HepG2 (cell line): ENCODE measurements at regions not wholly inside any gene's neighbourhood (a gene's known extent, or its start where the extent isn't known, plus 50 kb on each side); places are given as distances from the start of the nearest gene placed in this dataset.

Source experiments
- ATAC-seq: fragments of 200-7000 bp; cut with Tn5 transposase; 3 replicates; pipeline ENCODE4 v1.9.1; 2020; ENCODE audit warnings: mild to moderate bottlenecking, moderate library complexity
- BruUV-seq: library from RNA; stranded (reverse); fragments of 400-500 nt; replicated peaks from 2 replicates; lab custom pipeline; 2021; lab: Mats Ljungman, UMichigan
- CTCF ChIA-PET: fragments of 300-600 bp; formaldehyde crosslinking; extraction: SDS; loops from one replicate; lab custom pipeline; 2021; ENCODE audit warnings: low total read pairs, inconsistent platforms, low intra/inter-chr PET ratio; lab: Yijun Ruan, JAX
- POLR2A ChIA-PET: fragments of 350-600 bp; sonication (Branson Sonifier 250); formaldehyde crosslinking; loops from one replicate; lab custom pipeline; 2020; ENCODE audit warnings: antibody characterized with exemption, inconsistent platforms; lab: Yijun Ruan, JAX
- DNase-seq: peaks from one replicate; pipeline ENCODE4 v3.0.0-alpha.2; 2015; ENCODE audit warnings: low spot score
- FAIRE-seq: peaks from 3 replicates; lab custom pipeline; 2011; peaks lifted over from hg19 to GRCh38; lab: Jason Lieb, UNC
- H2AFZ ChIP-seq: one replicate; pipeline ENCODE4 v1.6.1; 2011; ENCODE audit warnings: low read length, inconsistent platforms
- H3K27ac ChIP-seq: fragments of 300-600 bp; 3 replicates; pipeline ENCODE4 v1.8.0; 2011; ENCODE audit warnings: mixed run types, mild to moderate bottlenecking, mixed read lengths, low read length, inconsistent platforms; ENCODE audit not compliant: insufficient read depth; ENCODE audit errors: extremely low read length
- H3K27me3 ChIP-seq, 2 experiments: fragments of 200-600 bp in 1 of 2; 2 replicates in 1 of 2; 3 replicates in 1 of 2; pipeline versions ENCODE4 v1.6.0 to v1.8.0; 2011; ENCODE audit warnings: low read length in 2 of 2, mild to moderate bottlenecking in 2 of 2, moderate library complexity in 2 of 2, inconsistent platforms in 1 of 2; ENCODE audit not compliant: insufficient read depth in 2 of 2, control insufficient read depth in 1 of 2
- H3K36me3 ChIP-seq, 2 experiments: fragments of 200-600 bp in 1 of 2; replicated peaks in 1 of 2; 2 replicates in 1 of 2; 3 replicates in 1 of 2; pipeline versions ENCODE4 v1.5.1 to v1.8.0; 2011; ENCODE audit warnings: low read length in 2 of 2, inconsistent platforms in 1 of 2; ENCODE audit not compliant: insufficient read depth in 2 of 2, control insufficient read depth in 1 of 2
- H3K4me1 ChIP-seq: 2 replicates; pipeline ENCODE4 v1.5.1; 2012; ENCODE audit warnings: low read length, inconsistent platforms; ENCODE audit not compliant: insufficient read depth
- H3K4me2 ChIP-seq: 2 replicates; pipeline ENCODE4 v1.6.0; 2011; ENCODE audit warnings: low read depth, low read length, inconsistent platforms
- H3K4me3 ChIP-seq, 3 experiments: fragments of 200-600 bp in 1 of 3; sonication (generic), shearing (Covaris generic) in 1 of 3; replicated peaks in 1 of 3; 2 replicates each; pipeline ENCODE4 v1.5.1; 2011 to 2016; ENCODE audit warnings: low read length in 3 of 3, inconsistent platforms in 2 of 3, low read depth in 2 of 3, mild to moderate bottlenecking in 2 of 3, control low read depth in 1 of 3, mixed read lengths in 1 of 3; ENCODE audit not compliant: insufficient read depth in 1 of 3
- H3K79me2 ChIP-seq: one replicate; pipeline ENCODE4 v1.6.1; 2011; ENCODE audit warnings: low read length, inconsistent platforms; ENCODE audit not compliant: insufficient read depth
- H3K9ac ChIP-seq: 2 replicates; pipeline ENCODE4 v1.6.0; 2011; ENCODE audit warnings: mild to moderate bottlenecking, low read depth, low read length, inconsistent platforms; ENCODE audit not compliant: insufficient read depth
- H3K9me3 ChIP-seq: 2 replicates; pipeline ENCODE4 v1.5.1; 2012; ENCODE audit warnings: mild to moderate bottlenecking, low read length
- H4K20me1 ChIP-seq: 2 replicates; pipeline ENCODE4 v1.6.0; 2011; ENCODE audit warnings: inconsistent platforms, mild to moderate bottlenecking, low read length, moderate library complexity; ENCODE audit not compliant: insufficient read depth
- GATA4 ChIP-seq: sonication (generic); IDR thresholded peaks from 2 replicates; pipeline ENCODE4 v1.6.1; 2016; ENCODE audit warnings: antibody characterized with exemption, low read depth, borderline replicate concordance
- RFX3 ChIP-seq: IDR thresholded peaks from 2 replicates; pipeline ENCODE4 v1.6.1; 2016; ENCODE audit warnings: missing biosample characterization, missing genetic modification reagents
- SKIL ChIP-seq: sonication (generic); formaldehyde crosslinking; IDR thresholded peaks from 2 replicates; pipeline ENCODE4 v1.8.0; 2022; ENCODE audit warnings: missing genetic modification reagents, mild to moderate bottlenecking, moderate library complexity, borderline replicate concordance
- XBP1 ChIP-seq: sonication (generic); formaldehyde crosslinking; IDR thresholded peaks from 2 replicates; pipeline ENCODE4 v1.5.0; 2020; ENCODE audit warnings: missing genetic modification reagents
- ZBTB40 ChIP-seq, 2 experiments: fragments of 450-650 bp in 1 of 2; sonication (generic) in 1 of 2; formaldehyde crosslinking in 1 of 2; IDR thresholded peaks; 2 replicates each; pipeline versions ENCODE4 v1.6.1 to v1.8.0; 2016 to 2022; ENCODE audit warnings: antibody characterized with exemption in 1 of 2, mild to moderate bottlenecking in 1 of 2, missing genetic modification reagents in 1 of 2
- ZKSCAN5 ChIP-seq: sonication (generic); formaldehyde crosslinking; IDR thresholded peaks from 2 replicates; pipeline ENCODE4 v1.5.1; 2020; ENCODE audit warnings: mild to moderate bottlenecking, missing genetic modification reagents
- ZNF333 ChIP-seq: sonication (generic); formaldehyde crosslinking; IDR thresholded peaks from 2 replicates; pipeline ENCODE4 v1.4.0; 2020; ENCODE audit warnings: mild to moderate bottlenecking, missing genetic modification reagents, borderline replicate concordance
- ZNF460 ChIP-seq: sonication (generic); formaldehyde crosslinking; IDR thresholded peaks from 2 replicates; pipeline ENCODE4 v1.5.1; 2020; ENCODE audit warnings: missing genetic modification reagents, mild to moderate bottlenecking, borderline replicate concordance
- ZNF614 ChIP-seq: IDR thresholded peaks from 2 replicates; pipeline ENCODE4 v1.6.1; 2018; ENCODE audit warnings: missing biosample characterization, missing genetic modification reagents, inconsistent platforms, borderline replicate concordance
- ZNF7 ChIP-seq: IDR thresholded peaks from 2 replicates; pipeline ENCODE4 v1.6.1; 2016; ENCODE audit warnings: missing biosample characterization, missing genetic modification reagents
- ZSCAN25 ChIP-seq: sonication (generic); formaldehyde crosslinking; IDR thresholded peaks from 2 replicates; pipeline ENCODE4 v1.8.0; 2022; ENCODE audit warnings: mild to moderate bottlenecking, missing genetic modification reagents
- WGBS: methylation state at CpG from one replicate; pipeline ENCODE4 v1.1.6; 2017; ENCODE audit warnings: low lambda C conversion rate; 5-methylcytosine and 5-hydroxymethylcytosine counted together
- in situ Hi-C: cut with HindIII; loops from 2 replicates; pipeline ENCODE4 v1.10.0; 2017; ENCODE audit warnings: low pct_unique_long_range_greater_than_20kb; ENCODE audit not compliant: extremely low pct_ligation_motif_present
- intact Hi-C: fragments of 100-400 bp; cut with micrococcal nuclease; formaldehyde crosslinking; loops from one replicate; pipeline ENCODE4 v1.10.0; 2022; ENCODE audit not compliant: unreplicated experiment
- TF ChIP-seq, protein P1 (sequence below): sonication (generic); formaldehyde crosslinking; IDR thresholded peaks from 2 replicates; pipeline ENCODE4 v1.8.0; 2022; ENCODE audit warnings: mild to moderate bottlenecking, missing genetic modification reagents, moderate library complexity

DNA sequence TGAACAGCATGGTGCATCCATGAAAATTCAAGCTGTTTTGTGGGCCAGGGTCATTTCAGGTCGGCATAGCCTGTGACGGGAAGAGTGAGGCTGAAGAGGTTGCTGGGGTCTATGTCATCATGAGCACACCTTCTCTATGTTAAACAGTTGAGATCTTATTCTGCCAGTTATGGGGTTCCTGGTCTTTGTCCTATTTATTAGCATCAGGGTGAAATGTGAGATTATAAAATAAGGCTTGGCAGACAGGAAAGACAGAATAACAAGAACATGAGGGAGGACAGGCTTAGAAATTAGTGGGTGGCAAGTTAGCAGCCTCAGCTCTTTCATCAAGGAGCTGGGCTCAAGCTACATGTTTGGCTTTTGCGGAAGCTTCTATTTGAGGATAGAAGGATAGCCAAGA is 51.7 kb upstream of the CLNK start:
- no TSS peak for BruUV-seq
- TF ChIP-seq GATA4 (no peak), ZNF333 (CRISPR knock-in tag) (no peak), ZNF614 (CRISPR knock-in tag) (no peak), SKIL (CRISPR knock-in tag) (no peak), ZKSCAN5 (CRISPR knock-in tag) (no peak), ZNF460 (CRISPR knock-in tag) (no peak), ZBTB40 (IDR thresholded peaks at IDR 0.05) (no peak), ZBTB40 (CRISPR knock-in tag; IDR thresholded peaks at IDR 0.05) (no peak), RFX3 (CRISPR knock-in tag) (no peak), XBP1 (CRISPR knock-in tag) (no peak), ZSCAN25 (no peak), ZNF7 (CRISPR knock-in tag) (no peak)
- TF ChIP-seq, protein P1, sequence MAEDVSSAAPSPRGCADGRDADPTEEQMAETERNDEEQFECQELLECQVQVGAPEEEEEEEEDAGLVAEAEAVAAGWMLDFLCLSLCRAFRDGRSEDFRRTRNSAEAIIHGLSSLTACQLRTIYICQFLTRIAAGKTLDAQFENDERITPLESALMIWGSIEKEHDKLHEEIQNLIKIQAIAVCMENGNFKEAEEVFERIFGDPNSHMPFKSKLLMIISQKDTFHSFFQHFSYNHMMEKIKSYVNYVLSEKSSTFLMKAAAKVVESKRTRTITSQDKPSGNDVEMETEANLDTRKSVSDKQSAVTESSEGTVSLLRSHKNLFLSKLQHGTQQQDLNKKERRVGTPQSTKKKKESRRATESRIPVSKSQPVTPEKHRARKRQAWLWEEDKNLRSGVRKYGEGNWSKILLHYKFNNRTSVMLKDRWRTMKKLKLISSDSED = no peak

More for the DNA sequence above, 51.7 kb upstream of the CLNK start:
- Histone ChIP-seq H3K27me3 (no peaks in the 10 kb centered on the region), H3K9ac (no peak overlapping the region), H4K20me1 (no peaks in the 10 kb centered on the region), H3K9me3 (no peaks in the 10 kb centered on the region), H2AFZ (no peak overlapping the region), H3K4me2 (no peak overlapping the region), H3K27ac (no peak overlapping the region), H3K4me3 (no peak overlapping the region), H3K36me3 (no peaks in the 10 kb centered on the region), H3K79me2 (no peaks in the 10 kb centered on the region), H3K4me1 (no peaks in the 10 kb centered on the region)
- in situ Hi-C loops (no loop called here), intact Hi-C loops (no loop called here)
- ChIA-PET CTCF (no interaction called here), POLR2A (no interaction called here)
- no peak for DNase-seq
- 35% methylated on average over 3 of the region's 3 CpGs for WGBS
- no peak for ATAC-seq
- no peak for FAIRE-seq
